ENCODE measurements at regions not wholly inside any gene's neighbourhood (a gene's known extent, or its start where the extent isn't known, plus 50 kb on each side); places are given as distances from the start of the nearest gene placed in this dataset.

GRCh38 chr20:55135923-55136322, 660.5 kb downstream of the DOK5 start:
- TF ChIP-seq, protein P1, sequence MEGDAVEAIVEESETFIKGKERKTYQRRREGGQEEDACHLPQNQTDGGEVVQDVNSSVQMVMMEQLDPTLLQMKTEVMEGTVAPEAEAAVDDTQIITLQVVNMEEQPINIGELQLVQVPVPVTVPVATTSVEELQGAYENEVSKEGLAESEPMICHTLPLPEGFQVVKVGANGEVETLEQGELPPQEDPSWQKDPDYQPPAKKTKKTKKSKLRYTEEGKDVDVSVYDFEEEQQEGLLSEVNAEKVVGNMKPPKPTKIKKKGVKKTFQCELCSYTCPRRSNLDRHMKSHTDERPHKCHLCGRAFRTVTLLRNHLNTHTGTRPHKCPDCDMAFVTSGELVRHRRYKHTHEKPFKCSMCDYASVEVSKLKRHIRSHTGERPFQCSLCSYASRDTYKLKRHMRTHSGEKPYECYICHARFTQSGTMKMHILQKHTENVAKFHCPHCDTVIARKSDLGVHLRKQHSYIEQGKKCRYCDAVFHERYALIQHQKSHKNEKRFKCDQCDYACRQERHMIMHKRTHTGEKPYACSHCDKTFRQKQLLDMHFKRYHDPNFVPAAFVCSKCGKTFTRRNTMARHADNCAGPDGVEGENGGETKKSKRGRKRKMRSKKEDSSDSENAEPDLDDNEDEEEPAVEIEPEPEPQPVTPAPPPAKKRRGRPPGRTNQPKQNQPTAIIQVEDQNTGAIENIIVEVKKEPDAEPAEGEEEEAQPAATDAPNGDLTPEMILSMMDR (conservative IDR thresholded peaks at IDR 0.05; ENCODE audit: low read depth in 2 of 2): no peak
- TF ChIP-seq CREB1 (CRISPR knock-in tag; IDR thresholded peaks at IDR 0.05; ENCODE audit: low read depth) (no peak), EZH2phosphoT487 (IDR thresholded peaks at IDR 0.05; ENCODE audit: unreplicated experiment) (no peak), POLR2AphosphoS5 (IDR thresholded peaks at IDR 0.05; ENCODE audit: low read depth) (no peak), EZH2 (IDR thresholded peaks at IDR 0.05; ENCODE audit: low read depth, unreplicated experiment) (no peak), ETS1 (IDR thresholded peaks at IDR 0.05) (no peak), NANOG (IDR thresholded peaks at IDR 0.05; ENCODE audit: borderline replicate concordance) (no peak), JUNB (IDR thresholded peaks at IDR 0.05; ENCODE audit: unreplicated experiment) (no peak), ZNF114 (CRISPR knock-in tag; IDR thresholded peaks at IDR 0.05) (no peak), STAT1 (IDR thresholded peaks at IDR 0.05; ENCODE audit: unreplicated experiment) (no peak)
- TF ChIP-seq, protein P2, sequence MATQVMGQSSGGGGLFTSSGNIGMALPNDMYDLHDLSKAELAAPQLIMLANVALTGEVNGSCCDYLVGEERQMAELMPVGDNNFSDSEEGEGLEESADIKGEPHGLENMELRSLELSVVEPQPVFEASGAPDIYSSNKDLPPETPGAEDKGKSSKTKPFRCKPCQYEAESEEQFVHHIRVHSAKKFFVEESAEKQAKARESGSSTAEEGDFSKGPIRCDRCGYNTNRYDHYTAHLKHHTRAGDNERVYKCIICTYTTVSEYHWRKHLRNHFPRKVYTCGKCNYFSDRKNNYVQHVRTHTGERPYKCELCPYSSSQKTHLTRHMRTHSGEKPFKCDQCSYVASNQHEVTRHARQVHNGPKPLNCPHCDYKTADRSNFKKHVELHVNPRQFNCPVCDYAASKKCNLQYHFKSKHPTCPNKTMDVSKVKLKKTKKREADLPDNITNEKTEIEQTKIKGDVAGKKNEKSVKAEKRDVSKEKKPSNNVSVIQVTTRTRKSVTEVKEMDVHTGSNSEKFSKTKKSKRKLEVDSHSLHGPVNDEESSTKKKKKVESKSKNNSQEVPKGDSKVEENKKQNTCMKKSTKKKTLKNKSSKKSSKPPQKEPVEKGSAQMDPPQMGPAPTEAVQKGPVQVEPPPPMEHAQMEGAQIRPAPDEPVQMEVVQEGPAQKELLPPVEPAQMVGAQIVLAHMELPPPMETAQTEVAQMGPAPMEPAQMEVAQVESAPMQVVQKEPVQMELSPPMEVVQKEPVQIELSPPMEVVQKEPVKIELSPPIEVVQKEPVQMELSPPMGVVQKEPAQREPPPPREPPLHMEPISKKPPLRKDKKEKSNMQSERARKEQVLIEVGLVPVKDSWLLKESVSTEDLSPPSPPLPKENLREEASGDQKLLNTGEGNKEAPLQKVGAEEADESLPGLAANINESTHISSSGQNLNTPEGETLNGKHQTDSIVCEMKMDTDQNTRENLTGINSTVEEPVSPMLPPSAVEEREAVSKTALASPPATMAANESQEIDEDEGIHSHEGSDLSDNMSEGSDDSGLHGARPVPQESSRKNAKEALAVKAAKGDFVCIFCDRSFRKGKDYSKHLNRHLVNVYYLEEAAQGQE (IDR thresholded peaks at IDR 0.05; ENCODE audit: unreplicated experiment): no peak

Data from GM23338 (cell line).